SK-N-MC (cell line): ENCODE measurements at regions not wholly inside any gene's neighbourhood (a gene's known extent, or its start where the extent isn't known, plus 50 kb on each side); places are given as distances from the start of the nearest gene placed in this dataset.

Experiments used
- EZH2 ChIP-seq: fragments of 200-600 bp; sonication (generic); IDR thresholded peaks from one replicate; pipeline ENCODE4 v1.6.1; 2017; ENCODE audit warnings: antibody characterized with exemption
- FOXP2 ChIP-seq: optimal IDR thresholded peaks from 2 replicates; pipeline ENCODE3; 2011; ENCODE audit warnings: mild to moderate bottlenecking, moderate library complexity; ENCODE audit not compliant: insufficient read depth; ENCODE audit errors: extremely low read length, control extremely low read depth
- POLR2AphosphoS5 ChIP-seq: IDR thresholded peaks from 2 replicates; pipeline ENCODE4 v1.6.1; 2012; ENCODE audit warnings: mild to moderate bottlenecking, low read depth, low read length, borderline replicate concordance

DNA sequence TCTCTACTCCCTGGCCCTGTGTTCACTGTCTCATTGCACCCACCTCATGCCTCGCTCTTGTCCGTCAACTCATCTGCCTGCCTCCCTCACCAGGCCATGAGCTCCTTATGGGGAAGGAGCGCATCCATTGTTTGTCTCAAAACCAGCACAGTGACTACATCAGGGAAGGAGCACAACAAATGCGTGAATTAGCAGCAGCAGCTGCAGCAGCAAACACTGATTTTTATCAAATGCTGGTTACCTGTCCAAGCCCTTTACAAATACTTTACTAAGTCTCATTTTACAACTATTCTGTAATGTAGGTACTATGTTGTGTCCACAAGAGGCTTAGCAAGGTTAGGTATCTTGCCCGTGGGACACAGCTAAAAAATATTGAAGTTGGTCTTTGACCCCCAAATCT lies 85.9 kb upstream of the PLET1 start:
- no peak for TF ChIP-seq EZH2
- no peak for TF ChIP-seq POLR2AphosphoS5
- TF ChIP-seq FOXP2 = no peak
